Endothelial cell of umbilical vein (primary cell): ENCODE measurements at regions not wholly inside any gene's neighbourhood (a gene's known extent, or its start where the extent isn't known, plus 50 kb on each side); places are given as distances from the start of the nearest gene placed in this dataset.

Source experiments
- POLR2A ChIP-seq: IDR thresholded peaks from 2 replicates; pipeline ENCODE4 v1.6.1; 2012; ENCODE audit warnings: low read depth, mild to moderate bottlenecking, control low read depth, low read length
- TF ChIP-seq, protein P1 (sequence below), 2 donors: IDR thresholded peaks; 1 replicate in 1 of 2; 2 replicates in 1 of 2; pipeline ENCODE4 v1.5.1; 2011; ENCODE audit warnings: low read length in 2 of 2, mild to moderate bottlenecking in 2 of 2, moderate library complexity in 2 of 2, control low read depth in 1 of 2, inconsistent platforms in 1 of 2, low read depth in 1 of 2; ENCODE audit not compliant: insufficient read depth in 1 of 2; ENCODE audit errors: extremely low read depth in 1 of 2

DNA sequence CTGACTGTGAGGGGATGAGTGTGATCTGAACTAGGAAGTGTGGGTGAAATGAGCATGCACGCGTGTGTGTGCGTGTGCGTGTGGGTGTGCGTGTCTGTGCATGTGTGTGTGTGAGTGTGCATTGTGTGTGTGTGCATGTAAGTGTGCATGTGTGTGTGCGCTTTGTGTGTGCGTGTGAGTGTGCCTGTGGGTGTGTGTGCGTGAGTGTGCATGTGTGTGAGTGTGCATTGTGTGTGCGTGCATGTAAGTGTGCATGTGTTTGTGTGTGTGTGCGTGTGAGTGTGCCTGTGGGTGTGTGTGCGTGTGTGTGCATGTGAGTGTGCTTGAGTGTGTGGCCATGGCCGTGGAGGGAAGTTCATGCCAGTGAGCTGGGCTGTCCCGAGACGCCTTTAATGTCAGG is 76.3 kb downstream of the RTP5 start:
- TF ChIP-seq, protein P1, sequence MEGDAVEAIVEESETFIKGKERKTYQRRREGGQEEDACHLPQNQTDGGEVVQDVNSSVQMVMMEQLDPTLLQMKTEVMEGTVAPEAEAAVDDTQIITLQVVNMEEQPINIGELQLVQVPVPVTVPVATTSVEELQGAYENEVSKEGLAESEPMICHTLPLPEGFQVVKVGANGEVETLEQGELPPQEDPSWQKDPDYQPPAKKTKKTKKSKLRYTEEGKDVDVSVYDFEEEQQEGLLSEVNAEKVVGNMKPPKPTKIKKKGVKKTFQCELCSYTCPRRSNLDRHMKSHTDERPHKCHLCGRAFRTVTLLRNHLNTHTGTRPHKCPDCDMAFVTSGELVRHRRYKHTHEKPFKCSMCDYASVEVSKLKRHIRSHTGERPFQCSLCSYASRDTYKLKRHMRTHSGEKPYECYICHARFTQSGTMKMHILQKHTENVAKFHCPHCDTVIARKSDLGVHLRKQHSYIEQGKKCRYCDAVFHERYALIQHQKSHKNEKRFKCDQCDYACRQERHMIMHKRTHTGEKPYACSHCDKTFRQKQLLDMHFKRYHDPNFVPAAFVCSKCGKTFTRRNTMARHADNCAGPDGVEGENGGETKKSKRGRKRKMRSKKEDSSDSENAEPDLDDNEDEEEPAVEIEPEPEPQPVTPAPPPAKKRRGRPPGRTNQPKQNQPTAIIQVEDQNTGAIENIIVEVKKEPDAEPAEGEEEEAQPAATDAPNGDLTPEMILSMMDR (IDR thresholded peaks at IDR 0.05; ENCODE audit: extremely low read depth in 1 of 2, insufficient read depth in 1 of 2, low read depth in 1 of 2, low read length in 2 of 2), result no peak
- TF ChIP-seq POLR2A, result no peak
